ENCODE measurements at regions not wholly inside any gene's neighbourhood (a gene's known extent, or its start where the extent isn't known, plus 50 kb on each side); places are given as distances from the start of the nearest gene placed in this dataset.

GRCh38 chr15:70523192-70523591 lies 240.2 kb downstream of the UACA start:
- TF ChIP-seq POLR2A (IDR thresholded peaks at IDR 0.05), result no peak
- no peak for TF ChIP-seq CTCF (IDR thresholded peaks at IDR 0.05)
